AG04449 (cell line): ENCODE measurements at regions not wholly inside any gene's neighbourhood (a gene's known extent, or its start where the extent isn't known, plus 50 kb on each side); places are given as distances from the start of the nearest gene placed in this dataset.

Experiments
- CTCF ChIA-PET: fragments of 350-600 bp; formaldehyde crosslinking; extraction: SDS; loops from one replicate; lab custom pipeline; 2021; ENCODE audit warnings: antibody characterized with exemption; lab: Yijun Ruan, JAX
- POLR2A ChIA-PET: fragments of 400-600, 350-600 bp; formaldehyde crosslinking; extraction: SDS; loops from one replicate; lab custom pipeline; 2020; ENCODE audit warnings: antibody characterized with exemption, inconsistent platforms; lab: Yijun Ruan, JAX
- DNase-seq: peaks from one replicate; pipeline ENCODE4 v3.0.0-alpha.2; 2010; ENCODE audit warnings: low read depth, low spot score
- H3K4me3 ChIP-seq: 2 replicates; pipeline ENCODE4 v1.5.1; 2011; ENCODE audit warnings: low read depth, mild to moderate bottlenecking, control low read depth, low read length
- CTCF ChIP-seq: IDR thresholded peaks from one replicate; pipeline ENCODE4 v1.5.1; 2011; ENCODE audit warnings: mild to moderate bottlenecking, moderate library complexity, low read length, control low read depth, inconsistent platforms; ENCODE audit not compliant: insufficient read depth; ENCODE audit errors: missing control alignments

- POLR2A ChIA-PET, result no interaction called here
- CTCF ChIA-PET, result no interaction called here
- H3K4me3 ChIP-seq, result no peak overlapping the region
- TF ChIP-seq CTCF, result no peak
- no peak for DNase-seq
These were observed 293.7 kb downstream of the C6orf118 start for GRCh38 chr6:165015676-165016075.

- CTCF ChIA-PET, result no interaction called here
- H3K4me3 ChIP-seq, result no peak overlapping the region
- POLR2A ChIA-PET, result no interaction called here
- TF ChIP-seq CTCF, result no peak
- no peak for DNase-seq
These were observed 295.7 kb downstream of the C6orf118 start for GRCh38 chr6:165013701-165014100.

- POLR2A ChIA-PET, result no interaction called here
- no peak for TF ChIP-seq CTCF
These were observed 297.2 kb downstream of the C6orf118 start for GRCh38 chr6:165012183-165012582.

GRCh38 chr6:165010556-165011535, 298.6 kb downstream of the C6orf118 start:
- no peak for DNase-seq
- CTCF ChIA-PET, result no interaction called here
- POLR2A ChIA-PET, result no interaction called here
- no peak for TF ChIP-seq CTCF
- H3K4me3 ChIP-seq, result no peak overlapping the region

More at GRCh38 chr6:165012183-165012582, 297.2 kb downstream of the C6orf118 start:
- CTCF ChIA-PET, result no interaction called here
- H3K4me3 ChIP-seq, result no peak overlapping the region
- no peak for DNase-seq

GRCh38 chr6:165008971-165009370, 300.4 kb downstream of the C6orf118 start:
- ChIA-PET CTCF (no interaction called here), POLR2A (no interaction called here)
- TF ChIP-seq CTCF, result no peak
- H3K4me3 ChIP-seq, result no peak overlapping the region
- DNase-seq, result no peak

GRCh38 chr6:165002866-165003265, 306.5 kb downstream of the C6orf118 start:
- no peak for DNase-seq
- no peak for TF ChIP-seq CTCF
- ChIA-PET POLR2A (no interaction called here), CTCF (no interaction called here)
- H3K4me3 ChIP-seq, result no peak overlapping the region
